OCI-LY3 (cell line): ENCODE measurements at regions not wholly inside any gene's neighbourhood (a gene's known extent, or its start where the extent isn't known, plus 50 kb on each side); places are given as distances from the start of the nearest gene placed in this dataset.

Source experiments
- CTCF ChIP-seq: fragments of 200-600, 300-600 bp; sonication (generic); IDR thresholded peaks from 2 replicates; pipeline ENCODE4 v1.5.1; 2014; ENCODE audit warnings: antibody characterized with exemption, low read length, low read depth
- EZH2phosphoT487 ChIP-seq: fragments of 200-600 bp; shearing (Covaris generic); IDR thresholded peaks from 2 replicates; pipeline ENCODE4 v1.6.1; 2018; ENCODE audit warnings: antibody characterized with exemption, mixed run types, low read depth

GRCh38 chr3:181947606-181948005 lies 235.9 kb downstream of the SOX2 start:
- TF ChIP-seq CTCF (no peak), EZH2phosphoT487 (no peak)
